Lung (tissue), 11 donors: ENCODE measurements at regions not wholly inside any gene's neighbourhood (a gene's known extent, or its start where the extent isn't known, plus 50 kb on each side); places are given as distances from the start of the nearest gene placed in this dataset.

Experiments
- ATAC-seq: fragments of 200-7000 bp; cut with Tn5 transposase; one replicate; pipeline ENCODE4 v1.9.1; 2020; ENCODE audit warnings: moderate number of reproducible peaks; ENCODE audit not compliant: insufficient read depth, low FRiP score
- DNase-seq, 3 donors: peaks; one replicate each; pipeline ENCODE4 v3.0.0-alpha.2; 2013 to 2017
- H3K27ac ChIP-seq, 2 donors: one replicate each; pipeline ENCODE4 v1.5.1; 2013; ENCODE audit warnings: mild to moderate bottlenecking in 2 of 2, moderate library complexity in 2 of 2, control low read depth in 1 of 2, inconsistent platforms in 1 of 2, low read depth in 1 of 2, low read length in 1 of 2
- H3K27me3 ChIP-seq, 3 donors: one replicate each; pipeline ENCODE4 v1.5.1; 2013; ENCODE audit warnings: low read length in 2 of 3; ENCODE audit not compliant: control insufficient read depth in 3 of 3, insufficient read depth in 3 of 3
- H3K36me3 ChIP-seq, 4 donors: one replicate each; pipeline ENCODE4 v1.5.1; 2013; ENCODE audit warnings: low read length in 4 of 4, mild to moderate bottlenecking in 1 of 4, moderate library complexity in 1 of 4; ENCODE audit not compliant: control insufficient read depth in 4 of 4, insufficient read depth in 4 of 4
- H3K4me1 ChIP-seq, 5 donors: one replicate each; pipeline ENCODE4 v1.5.1; 2013; ENCODE audit warnings: low read length in 5 of 5, mild to moderate bottlenecking in 2 of 5, moderate library complexity in 1 of 5; ENCODE audit not compliant: control insufficient read depth in 5 of 5, insufficient read depth in 5 of 5
- H3K4me3 ChIP-seq: one replicate; pipeline ENCODE4 v1.5.1; 2013; ENCODE audit warnings: mild to moderate bottlenecking, control low read depth, moderate library complexity
- H3K9ac ChIP-seq, 2 donors: one replicate each; pipeline ENCODE4 v1.5.1; 2013; ENCODE audit warnings: low read length in 2 of 2, control low read depth in 1 of 2; ENCODE audit not compliant: insufficient read depth in 1 of 2
- H3K9me3 ChIP-seq, 4 donors: one replicate each; pipeline ENCODE4 v1.5.1; 2013; ENCODE audit warnings: low read length in 3 of 4, mild to moderate bottlenecking in 1 of 4, moderate library complexity in 1 of 4; ENCODE audit not compliant: control insufficient read depth in 4 of 4, insufficient read depth in 3 of 4
- whole genome bisulfite sequencing, 2 donors: extraction: QIAGEN DNeasy Blood & Tissue Kit; methylation state at CpG; one replicate each; pipeline ENCODE4 v1.1.7; 2013; 5-methylcytosine and 5-hydroxymethylcytosine counted together
- TF ChIP-seq, protein P1 (sequence below): IDR thresholded peaks from 2 replicates; pipeline ENCODE4 v1.5.1; 2012; ENCODE audit warnings: mild to moderate bottlenecking; ENCODE audit errors: control extremely low read depth, extremely low read depth
- donor health status: control.
- donor health status: control.
- donor health status: Bipolar disorder and iron deficiency.
- donor health status: healthy.
- donor health status: DM: yes; HTN: yes; CAD: no.

DNA sequence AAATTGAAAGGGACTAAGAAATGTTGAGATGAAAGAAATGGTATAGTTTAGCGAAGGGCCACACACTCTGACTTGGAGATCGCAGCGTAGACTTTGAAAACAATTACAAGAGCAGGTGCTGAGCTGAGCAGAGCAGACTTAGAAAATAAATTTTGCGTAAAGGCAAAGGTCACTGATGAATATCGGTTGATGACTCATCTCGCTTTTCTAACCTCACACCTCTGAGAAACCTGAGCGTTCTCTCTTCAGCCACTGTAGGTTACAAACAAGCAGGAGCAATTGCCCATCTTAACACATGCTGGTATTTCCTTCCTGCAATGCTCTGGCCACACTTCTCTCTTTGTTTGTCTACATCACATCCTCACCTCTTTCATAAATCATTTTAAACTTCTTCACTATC lies 190.6 kb upstream of the C9orf72 start:
- no peak overlapping the region for H3K27ac ChIP-seq
- TF ChIP-seq, protein P1, sequence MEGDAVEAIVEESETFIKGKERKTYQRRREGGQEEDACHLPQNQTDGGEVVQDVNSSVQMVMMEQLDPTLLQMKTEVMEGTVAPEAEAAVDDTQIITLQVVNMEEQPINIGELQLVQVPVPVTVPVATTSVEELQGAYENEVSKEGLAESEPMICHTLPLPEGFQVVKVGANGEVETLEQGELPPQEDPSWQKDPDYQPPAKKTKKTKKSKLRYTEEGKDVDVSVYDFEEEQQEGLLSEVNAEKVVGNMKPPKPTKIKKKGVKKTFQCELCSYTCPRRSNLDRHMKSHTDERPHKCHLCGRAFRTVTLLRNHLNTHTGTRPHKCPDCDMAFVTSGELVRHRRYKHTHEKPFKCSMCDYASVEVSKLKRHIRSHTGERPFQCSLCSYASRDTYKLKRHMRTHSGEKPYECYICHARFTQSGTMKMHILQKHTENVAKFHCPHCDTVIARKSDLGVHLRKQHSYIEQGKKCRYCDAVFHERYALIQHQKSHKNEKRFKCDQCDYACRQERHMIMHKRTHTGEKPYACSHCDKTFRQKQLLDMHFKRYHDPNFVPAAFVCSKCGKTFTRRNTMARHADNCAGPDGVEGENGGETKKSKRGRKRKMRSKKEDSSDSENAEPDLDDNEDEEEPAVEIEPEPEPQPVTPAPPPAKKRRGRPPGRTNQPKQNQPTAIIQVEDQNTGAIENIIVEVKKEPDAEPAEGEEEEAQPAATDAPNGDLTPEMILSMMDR: no peak
- H3K9me3 ChIP-seq: no peaks in the 10 kb centered on the region
- no peaks in the 10 kb centered on the region for H3K36me3 ChIP-seq
- peaks cover 0 to 12% (median 0%) of the 10 kb centered on the region in 5 donors for H3K4me1 ChIP-seq
- WGBS, 2 donors: 85 to 92% methylated on average over 7 of the region's 7 CpGs
- DNase-seq (no peak), ATAC-seq (no peak)
- no peak overlapping the region for H3K9ac ChIP-seq
- H3K27me3 ChIP-seq: no peaks in the 10 kb centered on the region
- H3K4me3 ChIP-seq: no peak overlapping the region

DNA sequence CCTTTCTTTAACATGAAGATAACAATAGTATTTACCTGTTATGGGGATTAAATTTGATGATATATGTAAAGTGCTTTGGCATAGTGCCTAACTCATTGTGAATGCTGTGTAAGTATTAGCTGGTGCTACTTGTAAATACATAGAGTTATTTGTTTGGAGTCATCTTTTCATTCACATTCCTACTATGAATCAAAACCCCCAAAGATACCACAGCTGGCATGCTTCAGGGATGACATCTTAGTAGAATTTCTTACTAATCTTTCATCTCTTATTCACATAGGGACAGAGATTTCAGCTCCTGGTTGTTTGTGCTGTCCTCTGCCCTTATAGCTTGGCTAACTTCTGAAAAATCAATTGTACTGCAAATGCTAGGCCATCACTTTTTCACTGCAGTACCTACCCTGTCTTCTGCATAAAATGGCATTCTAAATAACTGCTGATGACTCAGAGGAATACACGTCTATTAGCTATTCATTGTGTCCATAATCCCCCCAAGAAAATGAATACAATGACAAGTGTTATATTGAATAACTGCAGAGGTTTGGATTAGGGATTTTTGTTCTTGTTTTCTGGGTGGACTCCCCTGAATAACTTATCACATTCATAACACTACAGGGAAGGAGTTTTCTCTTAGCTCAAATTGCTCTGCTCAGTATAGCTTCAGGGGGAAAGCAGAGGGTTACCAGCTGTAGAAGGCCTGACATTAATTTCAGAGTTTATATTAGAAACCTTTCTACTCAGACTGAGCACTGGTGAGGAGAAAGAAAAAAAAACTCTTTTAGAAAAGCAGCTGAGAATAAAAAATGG lies 192.2 kb upstream of the C9orf72 start:
- H3K27me3 ChIP-seq: no peaks in the 10 kb centered on the region
- H3K9ac ChIP-seq: peak overlapping the region in 1 of 2 donors; percentile 59
- H3K9me3 ChIP-seq: no peaks in the 10 kb centered on the region
- TF ChIP-seq, protein P1: no peak
- no peak overlapping the region for H3K27ac ChIP-seq
- no peak overlapping the region for H3K4me3 ChIP-seq
- DNase-seq (no peak), ATAC-seq (no peak)
- peaks cover 0 to 12% (median 0%) of the 10 kb centered on the region in 5 donors for H3K4me1 ChIP-seq
- WGBS, 2 donors: 77 to 80% methylated on average over 1 of the region's 1 CpG
- no peaks in the 10 kb centered on the region for H3K36me3 ChIP-seq

DNA sequence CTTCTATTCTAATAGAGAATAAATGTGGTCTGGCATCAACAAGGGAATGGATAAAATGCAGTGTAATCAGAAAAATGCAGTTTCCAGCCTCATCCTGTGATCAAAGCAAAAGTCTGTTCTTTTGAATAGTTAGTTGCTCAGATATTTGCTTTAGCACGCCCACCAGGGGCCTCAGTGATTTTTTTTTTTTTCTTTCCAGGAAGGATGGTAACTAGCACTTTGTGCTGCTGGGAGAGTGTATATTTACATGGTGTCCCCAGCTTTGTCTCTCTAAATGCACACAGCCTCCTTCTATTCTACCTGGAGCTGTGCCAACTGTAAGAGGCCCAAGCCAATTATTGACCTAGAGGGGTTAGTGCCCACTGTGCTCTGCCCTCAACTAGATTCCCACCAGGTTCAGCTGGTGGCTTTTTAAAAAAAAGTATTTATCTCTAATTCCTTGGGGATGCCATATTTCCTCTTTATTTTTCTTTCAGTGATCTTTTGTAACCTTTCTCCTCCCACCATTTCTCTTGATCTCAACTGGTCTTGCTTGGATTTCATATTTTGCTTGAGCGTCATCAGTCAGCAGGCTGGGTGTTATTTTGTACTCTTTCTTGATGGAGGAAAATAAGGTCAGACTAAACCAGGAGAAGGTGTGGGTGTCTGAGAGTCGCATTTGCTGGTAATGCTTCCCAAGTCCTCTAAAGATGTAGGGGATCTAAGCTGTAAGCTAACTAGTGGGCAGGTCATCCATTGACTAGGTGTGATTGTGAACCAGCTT lies 193.0 kb upstream of the C9orf72 start:
- H3K9ac ChIP-seq: peak overlapping the region in 1 of 2 donors; percentile 59
- 78% methylated on average over 3 of the region's 3 CpGs for WGBS, 2 donors
- ATAC-seq (no peak), DNase-seq (peak in 2 of 3 donors; percentile 54 to 69)
- H3K27ac ChIP-seq: no peak overlapping the region
- peaks cover 0 to 12% (median 0%) of the 10 kb centered on the region in 5 donors for H3K4me1 ChIP-seq
- TF ChIP-seq, protein P1: no peak
- no peak overlapping the region for H3K4me3 ChIP-seq
- H3K27me3 ChIP-seq: no peaks in the 10 kb centered on the region
- H3K9me3 ChIP-seq: no peaks in the 10 kb centered on the region
- H3K36me3 ChIP-seq: no peaks in the 10 kb centered on the region
